ENCODE measurements at regions not wholly inside any gene's neighbourhood (a gene's known extent, or its start where the extent isn't known, plus 50 kb on each side); places are given as distances from the start of the nearest gene placed in this dataset.
A peak's percentile ranks its signal among the peaks of the same experiment; 100 is the strongest.

DNA sequence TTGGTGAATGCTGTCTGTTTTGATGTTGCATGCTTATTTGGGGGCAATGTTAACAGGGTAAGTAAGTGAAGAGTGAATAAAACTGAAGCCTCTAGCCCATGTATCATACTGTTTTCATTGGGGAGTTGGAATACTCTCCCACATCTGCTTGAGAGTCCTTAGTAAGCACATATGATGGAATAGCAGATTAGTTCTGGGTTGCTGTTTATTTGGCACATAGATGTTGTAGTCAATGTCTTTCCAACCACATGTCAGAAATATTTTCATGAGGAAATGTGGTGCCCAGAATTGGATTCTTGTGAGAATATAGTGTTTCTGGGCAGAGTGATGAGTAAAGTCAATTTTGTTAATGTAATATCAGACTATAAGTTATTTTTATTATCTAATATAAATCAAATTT lies 611.7 kb upstream of the FTMT start:
- Histone ChIP-seq H3K27ac (ENCODE audit: extremely low read depth, low read depth, low read length) (no peak overlapping the region), H3K9me3 (replicated peaks; ENCODE audit: control insufficient read depth, insufficient read depth, low read depth, low read length) (no peaks in the 10 kb centered on the region), H3K4me2 (ENCODE audit: insufficient read depth, low read length) (no peak overlapping the region), H3K79me2 (ENCODE audit: control insufficient read depth, insufficient read depth, low read length) (no peaks in the 10 kb centered on the region), H4K20me1 (replicated peaks; ENCODE audit: control insufficient read depth, insufficient read depth, low read length) (no peaks in the 10 kb centered on the region), H3K9me1 (ENCODE audit: control insufficient read depth, insufficient read depth, low read length) (no peaks in the 10 kb centered on the region), H3K27me3 (ENCODE audit: control insufficient read depth in 2 of 2, insufficient read depth in 2 of 2, low read length in 2 of 2) (no peaks in the 10 kb centered on the region), H3K36me3 (ENCODE audit: control insufficient read depth, insufficient read depth, low read length) (no peaks in the 10 kb centered on the region), H3K9ac (ENCODE audit: insufficient read depth in 1 of 2, low read depth in 2 of 2, low read length in 2 of 2) (no peak overlapping the region), H2AFZ (ENCODE audit: low read depth, low read length) (no peak overlapping the region), H3K4me3 (no peak overlapping the region), H3K4me1 (replicated peaks in 1 of 2; ENCODE audit: control insufficient read depth in 2 of 2, insufficient read depth in 2 of 2, low read length in 2 of 2) (no peaks in the 10 kb centered on the region)
- FAIRE-seq (peak; percentile 11), DNase-seq (ENCODE audit: extremely low read depth in 1 of 4, low spot score in 3 of 4) (no peak), ATAC-seq (no peak)
- BruUV-seq (replicated peaks): no TSS peak
- POLR2A ChIA-PET: no interaction called here
- in situ Hi-C loops (cut with MboI) (no loop called here), intact Hi-C loops (cut with micrococcal nuclease) (no loop called here)
- CTCF ChIA-PET (ENCODE audit: low intra/inter-chr PET ratio): no interaction called here
- TF ChIP-seq GABPB2 (CRISPR knock-in tag; conservative IDR thresholded peaks at IDR 0.05) (no peak), SAFB2 (IDR thresholded peaks at IDR 0.05; ENCODE audit: borderline replicate concordance, low read depth, low read length, severe bottlenecking) (no peak), KLF16 (IDR thresholded peaks at IDR 0.05) (no peak), ZNF830 (CRISPR knock-in tag; IDR thresholded peaks at IDR 0.05) (no peak), PHTF2 (CRISPR knock-in tag; IDR thresholded peaks at IDR 0.05) (no peak), SAFB (IDR thresholded peaks at IDR 0.05; ENCODE audit: borderline replicate concordance, low read depth, low read length) (no peak), EGR1 (conservative IDR thresholded peaks at IDR 0.05) (no peak), TCF7 (IDR thresholded peaks at IDR 0.05; ENCODE audit: borderline replicate concordance) (no peak), ZC3H4 (CRISPR knock-in tag; IDR thresholded peaks at IDR 0.05; ENCODE audit: borderline replicate concordance) (no peak), PPARD (CRISPR knock-in tag; IDR thresholded peaks at IDR 0.05) (no peak)
- TF ChIP-seq, protein P1, sequence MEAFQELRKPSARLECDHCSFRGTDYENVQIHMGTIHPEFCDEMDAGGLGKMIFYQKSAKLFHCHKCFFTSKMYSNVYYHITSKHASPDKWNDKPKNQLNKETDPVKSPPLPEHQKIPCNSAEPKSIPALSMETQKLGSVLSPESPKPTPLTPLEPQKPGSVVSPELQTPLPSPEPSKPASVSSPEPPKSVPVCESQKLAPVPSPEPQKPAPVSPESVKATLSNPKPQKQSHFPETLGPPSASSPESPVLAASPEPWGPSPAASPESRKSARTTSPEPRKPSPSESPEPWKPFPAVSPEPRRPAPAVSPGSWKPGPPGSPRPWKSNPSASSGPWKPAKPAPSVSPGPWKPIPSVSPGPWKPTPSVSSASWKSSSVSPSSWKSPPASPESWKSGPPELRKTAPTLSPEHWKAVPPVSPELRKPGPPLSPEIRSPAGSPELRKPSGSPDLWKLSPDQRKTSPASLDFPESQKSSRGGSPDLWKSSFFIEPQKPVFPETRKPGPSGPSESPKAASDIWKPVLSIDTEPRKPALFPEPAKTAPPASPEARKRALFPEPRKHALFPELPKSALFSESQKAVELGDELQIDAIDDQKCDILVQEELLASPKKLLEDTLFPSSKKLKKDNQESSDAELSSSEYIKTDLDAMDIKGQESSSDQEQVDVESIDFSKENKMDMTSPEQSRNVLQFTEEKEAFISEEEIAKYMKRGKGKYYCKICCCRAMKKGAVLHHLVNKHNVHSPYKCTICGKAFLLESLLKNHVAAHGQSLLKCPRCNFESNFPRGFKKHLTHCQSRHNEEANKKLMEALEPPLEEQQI (IDR thresholded peaks at IDR 0.05): no peak
- TF ChIP-seq, protein P2, sequence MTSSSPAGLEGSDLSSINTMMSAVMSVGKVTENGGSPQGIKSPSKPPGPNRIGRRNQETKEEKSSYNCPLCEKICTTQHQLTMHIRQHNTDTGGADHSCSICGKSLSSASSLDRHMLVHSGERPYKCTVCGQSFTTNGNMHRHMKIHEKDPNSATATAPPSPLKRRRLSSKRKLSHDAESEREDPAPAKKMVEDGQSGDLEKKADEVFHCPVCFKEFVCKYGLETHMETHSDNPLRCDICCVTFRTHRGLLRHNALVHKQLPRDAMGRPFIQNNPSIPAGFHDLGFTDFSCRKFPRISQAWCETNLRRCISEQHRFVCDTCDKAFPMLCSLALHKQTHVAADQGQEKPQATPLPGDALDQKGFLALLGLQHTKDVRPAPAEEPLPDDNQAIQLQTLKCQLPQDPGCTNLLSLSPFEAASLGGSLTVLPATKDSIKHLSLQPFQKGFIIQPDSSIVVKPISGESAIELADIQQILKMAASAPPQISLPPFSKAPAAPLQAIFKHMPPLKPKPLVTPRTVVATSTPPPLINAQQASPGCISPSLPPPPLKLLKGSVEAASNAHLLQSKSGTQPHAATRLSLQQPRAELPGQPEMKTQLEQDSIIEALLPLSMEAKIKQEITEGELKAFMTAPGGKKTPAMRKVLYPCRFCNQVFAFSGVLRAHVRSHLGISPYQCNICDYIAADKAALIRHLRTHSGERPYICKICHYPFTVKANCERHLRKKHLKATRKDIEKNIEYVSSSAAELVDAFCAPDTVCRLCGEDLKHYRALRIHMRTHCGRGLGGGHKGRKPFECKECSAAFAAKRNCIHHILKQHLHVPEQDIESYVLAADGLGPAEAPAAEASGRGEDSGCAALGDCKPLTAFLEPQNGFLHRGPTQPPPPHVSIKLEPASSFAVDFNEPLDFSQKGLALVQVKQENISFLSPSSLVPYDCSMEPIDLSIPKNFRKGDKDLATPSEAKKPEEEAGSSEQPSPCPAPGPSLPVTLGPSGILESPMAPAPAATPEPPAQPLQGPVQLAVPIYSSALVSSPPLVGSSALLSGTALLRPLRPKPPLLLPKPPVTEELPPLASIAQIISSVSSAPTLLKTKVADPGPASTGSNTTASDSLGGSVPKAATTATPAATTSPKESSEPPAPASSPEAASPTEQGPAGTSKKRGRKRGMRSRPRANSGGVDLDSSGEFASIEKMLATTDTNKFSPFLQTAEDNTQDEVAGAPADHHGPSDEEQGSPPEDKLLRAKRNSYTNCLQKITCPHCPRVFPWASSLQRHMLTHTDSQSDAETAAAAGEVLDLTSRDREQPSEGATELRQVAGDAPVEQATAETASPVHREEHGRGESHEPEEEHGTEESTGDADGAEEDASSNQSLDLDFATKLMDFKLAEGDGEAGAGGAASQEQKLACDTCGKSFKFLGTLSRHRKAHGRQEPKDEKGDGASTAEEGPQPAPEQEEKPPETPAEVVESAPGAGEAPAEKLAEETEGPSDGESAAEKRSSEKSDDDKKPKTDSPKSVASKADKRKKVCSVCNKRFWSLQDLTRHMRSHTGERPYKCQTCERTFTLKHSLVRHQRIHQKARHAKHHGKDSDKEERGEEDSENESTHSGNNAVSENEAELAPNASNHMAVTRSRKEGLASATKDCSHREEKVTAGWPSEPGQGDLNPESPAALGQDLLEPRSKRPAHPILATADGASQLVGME (CRISPR knock-in tag; IDR thresholded peaks at IDR 0.05): no peak
- TF ChIP-seq, protein P3, sequence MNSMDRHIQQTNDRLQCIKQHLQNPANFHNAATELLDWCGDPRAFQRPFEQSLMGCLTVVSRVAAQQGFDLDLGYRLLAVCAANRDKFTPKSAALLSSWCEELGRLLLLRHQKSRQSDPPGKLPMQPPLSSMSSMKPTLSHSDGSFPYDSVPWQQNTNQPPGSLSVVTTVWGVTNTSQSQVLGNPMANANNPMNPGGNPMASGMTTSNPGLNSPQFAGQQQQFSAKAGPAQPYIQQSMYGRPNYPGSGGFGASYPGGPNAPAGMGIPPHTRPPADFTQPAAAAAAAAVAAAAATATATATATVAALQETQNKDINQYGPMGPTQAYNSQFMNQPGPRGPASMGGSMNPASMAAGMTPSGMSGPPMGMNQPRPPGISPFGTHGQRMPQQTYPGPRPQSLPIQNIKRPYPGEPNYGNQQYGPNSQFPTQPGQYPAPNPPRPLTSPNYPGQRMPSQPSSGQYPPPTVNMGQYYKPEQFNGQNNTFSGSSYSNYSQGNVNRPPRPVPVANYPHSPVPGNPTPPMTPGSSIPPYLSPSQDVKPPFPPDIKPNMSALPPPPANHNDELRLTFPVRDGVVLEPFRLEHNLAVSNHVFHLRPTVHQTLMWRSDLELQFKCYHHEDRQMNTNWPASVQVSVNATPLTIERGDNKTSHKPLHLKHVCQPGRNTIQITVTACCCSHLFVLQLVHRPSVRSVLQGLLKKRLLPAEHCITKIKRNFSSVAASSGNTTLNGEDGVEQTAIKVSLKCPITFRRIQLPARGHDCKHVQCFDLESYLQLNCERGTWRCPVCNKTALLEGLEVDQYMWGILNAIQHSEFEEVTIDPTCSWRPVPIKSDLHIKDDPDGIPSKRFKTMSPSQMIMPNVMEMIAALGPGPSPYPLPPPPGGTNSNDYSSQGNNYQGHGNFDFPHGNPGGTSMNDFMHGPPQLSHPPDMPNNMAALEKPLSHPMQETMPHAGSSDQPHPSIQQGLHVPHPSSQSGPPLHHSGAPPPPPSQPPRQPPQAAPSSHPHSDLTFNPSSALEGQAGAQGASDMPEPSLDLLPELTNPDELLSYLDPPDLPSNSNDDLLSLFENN (IDR thresholded peaks at IDR 0.05; ENCODE audit: low read depth in 2 of 2, low read length in 2 of 2): no peak

Measured in K562 (cell line).